ENCODE measurements at regions not wholly inside any gene's neighbourhood (a gene's known extent, or its start where the extent isn't known, plus 50 kb on each side); places are given as distances from the start of the nearest gene placed in this dataset.

- H3K27me3 ChIP-seq (replicated peaks in 2 of 5; ENCODE audit: control insufficient read depth in 4 of 5, insufficient read depth in 5 of 5, low read length in 4 of 5): peaks cover 0 to 5% (median 0%) of the 10 kb centered on the region in 5 experiments
- 33% methylated on average over 2 of the region's 3 CpGs for WGBS (ENCODE audit: insufficient coverage)
- no peak overlapping the region for H3K4me3 ChIP-seq (ENCODE audit: control insufficient read depth in 1 of 7, extremely low read depth in 1 of 7, insufficient read depth in 4 of 7, low read depth in 2 of 7, low read length in 6 of 7)
- H3K27ac ChIP-seq (ENCODE audit: insufficient read depth in 1 of 2, low read depth in 1 of 2, low read length in 2 of 2, poor library complexity in 1 of 2, severe bottlenecking in 2 of 2): no peak overlapping the region
- H3K4me1 ChIP-seq (ENCODE audit: control extremely low read depth in 1 of 4, control insufficient read depth in 4 of 4, insufficient read depth in 4 of 4, low read length in 3 of 4): no peaks in the 10 kb centered on the region
- no peaks in the 10 kb centered on the region for H3K36me3 ChIP-seq (ENCODE audit: control insufficient read depth in 4 of 4, insufficient read depth in 4 of 4, low read length in 3 of 4)
- no peaks in the 10 kb centered on the region for H3K9me3 ChIP-seq (ENCODE audit: control extremely low read depth in 1 of 5, control insufficient read depth in 4 of 5, insufficient read depth in 2 of 5, low read depth in 1 of 5, low read length in 4 of 5)
- DNase-seq: no peak
- ChIA-PET POLR2A (no interaction called here), CTCF (no interaction called here)
Measured at GRCh38 chr4:11514003-11514402, 85.3 kb upstream of the HS3ST1 start.

DNA sequence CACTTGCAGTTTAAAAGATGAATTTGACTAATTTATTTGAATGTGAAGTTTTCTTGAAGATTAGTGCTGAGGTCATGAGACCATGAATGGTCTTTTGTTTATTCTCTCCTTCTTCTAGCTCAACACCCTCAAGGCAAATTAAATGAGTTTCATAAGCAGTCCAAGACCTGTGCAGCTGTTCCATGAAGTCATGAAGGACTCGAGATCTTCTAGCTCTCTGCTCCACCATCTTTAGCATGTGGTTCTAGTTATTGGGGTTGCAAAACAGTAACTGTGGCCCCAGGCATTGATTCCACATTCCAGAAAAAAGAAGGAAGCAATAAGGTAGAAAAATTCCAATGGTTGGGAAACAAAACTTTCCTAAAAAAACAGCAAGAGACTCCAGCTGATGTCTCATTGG is 84.2 kb upstream of the HS3ST1 start:
- H3K27me3 ChIP-seq (replicated peaks in 2 of 5; ENCODE audit: control insufficient read depth in 4 of 5, insufficient read depth in 5 of 5, low read length in 4 of 5): peaks cover 0 to 5% (median 0%) of the 10 kb centered on the region in 5 experiments
- H3K4me1 ChIP-seq (ENCODE audit: control extremely low read depth in 1 of 4, control insufficient read depth in 4 of 4, insufficient read depth in 4 of 4, low read length in 3 of 4): no peaks in the 10 kb centered on the region
- ChIA-PET CTCF (interaction anchor here (1.0 kb wide), 1 partner anchor 207 kb away, joined by 3 read pairs; no protein-coding TSS in a partner anchor), POLR2A (no interaction called here)
- no peak overlapping the region for H3K27ac ChIP-seq (ENCODE audit: insufficient read depth in 1 of 2, low read depth in 1 of 2, low read length in 2 of 2, poor library complexity in 1 of 2, severe bottlenecking in 2 of 2)
- H3K4me3 ChIP-seq (ENCODE audit: control insufficient read depth in 1 of 7, extremely low read depth in 1 of 7, insufficient read depth in 4 of 7, low read depth in 2 of 7, low read length in 6 of 7): no peak overlapping the region
- DNase-seq: no peak
- no peaks in the 10 kb centered on the region for H3K36me3 ChIP-seq (ENCODE audit: control insufficient read depth in 4 of 4, insufficient read depth in 4 of 4, low read length in 3 of 4)
- no peaks in the 10 kb centered on the region for H3K9me3 ChIP-seq (ENCODE audit: control extremely low read depth in 1 of 5, control insufficient read depth in 4 of 5, insufficient read depth in 2 of 5, low read depth in 1 of 5, low read length in 4 of 5)
- WGBS (ENCODE audit: insufficient coverage): 80% methylated on average over 1 of the region's 1 CpG

- H3K4me3 ChIP-seq (ENCODE audit: control insufficient read depth in 1 of 7, extremely low read depth in 1 of 7, insufficient read depth in 4 of 7, low read depth in 2 of 7, low read length in 6 of 7): no peak overlapping the region
- H3K36me3 ChIP-seq (ENCODE audit: control insufficient read depth in 4 of 4, insufficient read depth in 4 of 4, low read length in 3 of 4): no peaks in the 10 kb centered on the region
- POLR2A ChIA-PET: no interaction called here
- H3K4me1 ChIP-seq (ENCODE audit: control extremely low read depth in 1 of 4, control insufficient read depth in 4 of 4, insufficient read depth in 4 of 4, low read length in 3 of 4): no peaks in the 10 kb centered on the region
- H3K27ac ChIP-seq (ENCODE audit: insufficient read depth in 1 of 2, low read depth in 1 of 2, low read length in 2 of 2, poor library complexity in 1 of 2, severe bottlenecking in 2 of 2): no peak overlapping the region
- no peaks in the 10 kb centered on the region for H3K9me3 ChIP-seq (ENCODE audit: control extremely low read depth in 1 of 5, control insufficient read depth in 4 of 5, insufficient read depth in 2 of 5, low read depth in 1 of 5, low read length in 4 of 5)
- no peak for DNase-seq
- CTCF ChIA-PET: no interaction called here
- H3K27me3 ChIP-seq (replicated peaks in 2 of 5; ENCODE audit: control insufficient read depth in 4 of 5, insufficient read depth in 5 of 5, low read length in 4 of 5): peaks cover 0 to 5% (median 0%) of the 10 kb centered on the region in 5 experiments
- WGBS (ENCODE audit: insufficient coverage): no CpG with 5 or more reads among the region's 3 CpGs
Measured at GRCh38 chr4:11511321-11511720, 82.6 kb upstream of the HS3ST1 start.

DNA sequence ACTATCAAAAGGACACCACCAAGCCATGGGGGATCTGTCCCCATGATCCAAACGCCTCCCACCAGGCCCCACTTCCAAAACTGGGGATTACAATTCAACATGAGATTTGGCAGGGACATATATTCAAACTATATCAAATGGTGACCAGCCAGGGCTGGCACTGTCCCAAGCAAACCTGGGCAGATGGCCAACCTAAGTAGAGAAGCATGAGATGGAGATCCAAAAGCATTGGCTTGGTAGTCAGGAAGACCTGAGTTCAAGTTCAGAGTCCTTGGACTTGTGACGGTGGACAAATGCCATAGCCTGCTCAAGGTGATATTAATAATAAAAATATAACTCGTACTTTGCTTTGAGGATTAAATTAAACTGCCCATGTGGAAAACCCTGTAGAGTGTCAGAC is 79.2 kb upstream of the HS3ST1 start:
- DNase-seq: no peak
- POLR2A ChIA-PET: no interaction called here
- H3K9me3 ChIP-seq (ENCODE audit: control extremely low read depth in 1 of 5, control insufficient read depth in 4 of 5, insufficient read depth in 2 of 5, low read depth in 1 of 5, low read length in 4 of 5): no peaks in the 10 kb centered on the region
- CTCF ChIA-PET: no interaction called here
- H3K27ac ChIP-seq (ENCODE audit: insufficient read depth in 1 of 2, low read depth in 1 of 2, low read length in 2 of 2, poor library complexity in 1 of 2, severe bottlenecking in 2 of 2): no peak overlapping the region
- H3K27me3 ChIP-seq (replicated peaks in 2 of 5; ENCODE audit: control insufficient read depth in 4 of 5, insufficient read depth in 5 of 5, low read length in 4 of 5): no peaks in the 10 kb centered on the region
- peaks cover 0 to 7% (median 3%) of the 10 kb centered on the region in 4 experiments for H3K4me1 ChIP-seq (ENCODE audit: control extremely low read depth in 1 of 4, control insufficient read depth in 4 of 4, insufficient read depth in 4 of 4, low read length in 3 of 4)
- H3K4me3 ChIP-seq (ENCODE audit: control insufficient read depth in 1 of 7, extremely low read depth in 1 of 7, insufficient read depth in 4 of 7, low read depth in 2 of 7, low read length in 6 of 7): no peak overlapping the region
- WGBS (ENCODE audit: insufficient coverage): 100% methylated on average over 1 of the region's 3 CpGs
- H3K36me3 ChIP-seq (ENCODE audit: control insufficient read depth in 4 of 4, insufficient read depth in 4 of 4, low read length in 3 of 4): no peaks in the 10 kb centered on the region

DNA sequence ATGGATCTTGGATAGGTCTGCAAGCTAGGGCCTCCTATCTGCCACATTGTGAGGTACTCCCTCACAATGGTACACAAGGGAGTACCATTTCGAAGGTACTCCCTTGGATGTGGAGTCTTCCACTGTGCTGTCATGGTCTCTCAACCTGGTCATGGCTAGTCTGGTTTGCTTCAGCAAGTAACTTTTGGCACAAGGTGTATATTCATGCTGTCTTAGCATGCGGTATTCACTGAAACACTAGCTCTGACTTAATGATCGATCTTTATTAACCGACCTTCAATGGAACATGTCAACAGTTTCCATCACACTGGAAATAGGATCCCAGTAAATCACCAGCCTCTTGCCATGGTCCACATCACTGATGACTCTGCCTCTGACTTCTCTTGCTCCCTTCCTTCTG is 77.5 kb upstream of the HS3ST1 start:
- peaks cover 0 to 7% (median 3%) of the 10 kb centered on the region in 4 experiments for H3K4me1 ChIP-seq (ENCODE audit: control extremely low read depth in 1 of 4, control insufficient read depth in 4 of 4, insufficient read depth in 4 of 4, low read length in 3 of 4)
- no peak overlapping the region for H3K4me3 ChIP-seq (ENCODE audit: control insufficient read depth in 1 of 7, extremely low read depth in 1 of 7, insufficient read depth in 4 of 7, low read depth in 2 of 7, low read length in 6 of 7)
- ChIA-PET POLR2A (interaction anchor here (0.5 kb wide), 1 partner anchor 77 kb away, joined by 3 read pairs; no protein-coding TSS in a partner anchor), CTCF (no interaction called here)
- no peaks in the 10 kb centered on the region for H3K27me3 ChIP-seq (replicated peaks in 2 of 5; ENCODE audit: control insufficient read depth in 4 of 5, insufficient read depth in 5 of 5, low read length in 4 of 5)
- H3K9me3 ChIP-seq (ENCODE audit: control extremely low read depth in 1 of 5, control insufficient read depth in 4 of 5, insufficient read depth in 2 of 5, low read depth in 1 of 5, low read length in 4 of 5): no peaks in the 10 kb centered on the region
- DNase-seq: no peak
- 100% methylated on average over 4 of the region's 4 CpGs for WGBS (ENCODE audit: insufficient coverage)
- no peaks in the 10 kb centered on the region for H3K36me3 ChIP-seq (ENCODE audit: control insufficient read depth in 4 of 4, insufficient read depth in 4 of 4, low read length in 3 of 4)
- H3K27ac ChIP-seq (ENCODE audit: insufficient read depth in 1 of 2, low read depth in 1 of 2, low read length in 2 of 2, poor library complexity in 1 of 2, severe bottlenecking in 2 of 2): no peak overlapping the region

- H3K9me3 ChIP-seq (ENCODE audit: control extremely low read depth in 1 of 5, control insufficient read depth in 4 of 5, insufficient read depth in 2 of 5, low read depth in 1 of 5, low read length in 4 of 5): no peaks in the 10 kb centered on the region
- WGBS (ENCODE audit: insufficient coverage): no CpG with 5 or more reads among the region's 5 CpGs
- POLR2A ChIA-PET: interaction anchor here (0.5 kb wide), 1 partner anchor 76 kb away, joined by 3 read pairs; no protein-coding TSS in a partner anchor
- CTCF ChIA-PET: interaction anchor here (1.0 kb wide), 1 partner anchor 17 kb away, joined by 3 read pairs; no protein-coding TSS in a partner anchor
- no peaks in the 10 kb centered on the region for H3K27me3 ChIP-seq (replicated peaks in 2 of 5; ENCODE audit: control insufficient read depth in 4 of 5, insufficient read depth in 5 of 5, low read length in 4 of 5)
- H3K27ac ChIP-seq (ENCODE audit: insufficient read depth in 1 of 2, low read depth in 1 of 2, low read length in 2 of 2, poor library complexity in 1 of 2, severe bottlenecking in 2 of 2): no peak overlapping the region
- H3K36me3 ChIP-seq (ENCODE audit: control insufficient read depth in 4 of 4, insufficient read depth in 4 of 4, low read length in 3 of 4): no peaks in the 10 kb centered on the region
- no peak overlapping the region for H3K4me3 ChIP-seq (ENCODE audit: control insufficient read depth in 1 of 7, extremely low read depth in 1 of 7, insufficient read depth in 4 of 7, low read depth in 2 of 7, low read length in 6 of 7)
- peak; percentile 25 to 80 (median 64) for DNase-seq
- peaks cover 0 to 7% (median 3%) of the 10 kb centered on the region in 4 experiments for H3K4me1 ChIP-seq (ENCODE audit: control extremely low read depth in 1 of 4, control insufficient read depth in 4 of 4, insufficient read depth in 4 of 4, low read length in 3 of 4)
Measured at GRCh38 chr4:11505221-11505971, 76.7 kb upstream of the HS3ST1 start.

- 97% methylated on average over 3 of the region's 3 CpGs for WGBS (ENCODE audit: insufficient coverage)
- H3K36me3 ChIP-seq (ENCODE audit: control insufficient read depth in 4 of 4, insufficient read depth in 4 of 4, low read length in 3 of 4): no peaks in the 10 kb centered on the region
- peaks cover 0 to 7% (median 3%) of the 10 kb centered on the region in 4 experiments for H3K4me1 ChIP-seq (ENCODE audit: control extremely low read depth in 1 of 4, control insufficient read depth in 4 of 4, insufficient read depth in 4 of 4, low read length in 3 of 4)
- H3K27ac ChIP-seq (ENCODE audit: insufficient read depth in 1 of 2, low read depth in 1 of 2, low read length in 2 of 2, poor library complexity in 1 of 2, severe bottlenecking in 2 of 2): no peak overlapping the region
- DNase-seq: no peak
- ChIA-PET POLR2A (no interaction called here), CTCF (interaction anchor here (1.6 kb wide), 1 partner anchor 19 kb away, joined by 3 read pairs; no protein-coding TSS in a partner anchor)
- H3K9me3 ChIP-seq (ENCODE audit: control extremely low read depth in 1 of 5, control insufficient read depth in 4 of 5, insufficient read depth in 2 of 5, low read depth in 1 of 5, low read length in 4 of 5): peaks cover 0 to under 1% (median 0%) of the 10 kb centered on the region in 5 experiments
- no peaks in the 10 kb centered on the region for H3K27me3 ChIP-seq (replicated peaks in 2 of 5; ENCODE audit: control insufficient read depth in 4 of 5, insufficient read depth in 5 of 5, low read length in 4 of 5)
- no peak overlapping the region for H3K4me3 ChIP-seq (ENCODE audit: control insufficient read depth in 1 of 7, extremely low read depth in 1 of 7, insufficient read depth in 4 of 7, low read depth in 2 of 7, low read length in 6 of 7)
Measured at GRCh38 chr4:11503166-11503565, 74.5 kb upstream of the HS3ST1 start.
